ENCODE measurements at regions not wholly inside any gene's neighbourhood (a gene's known extent, or its start where the extent isn't known, plus 50 kb on each side); places are given as distances from the start of the nearest gene placed in this dataset.

- CTCF ChIA-PET: interaction anchor here (0.7 to 3.0 kb wide), 7 partner anchors 9 to 189 kb away, joined by 3 to 21 read pairs (median 4); no protein-coding TSS in a partner anchor
- DNase-seq (ENCODE audit: extremely low spot score): no peak
Measured at GRCh38 chr3:8442993-8443650, 58.5 kb upstream of the LMCD1 start.

GRCh38 chr3:8443829-8444791 lies 57.5 kb upstream of the LMCD1 start:
- CTCF ChIA-PET: interaction anchor here (0.7 to 3.0 kb wide), 7 partner anchors 8 to 181 kb away, joined by 3 to 15 read pairs (median 5); no protein-coding TSS in a partner anchor
- no peak for DNase-seq (ENCODE audit: extremely low spot score)
- no peak for TF ChIP-seq CTCF (IDR thresholded peaks at IDR 0.05; ENCODE audit: control extremely low read depth, extremely low read depth, low read depth, missing control alignments)
- POLR2A ChIA-PET: no interaction called here

More at GRCh38 chr3:8442993-8443650, 58.5 kb upstream of the LMCD1 start:
- no peak for TF ChIP-seq CTCF (IDR thresholded peaks at IDR 0.05; ENCODE audit: control extremely low read depth, extremely low read depth, low read depth, missing control alignments)
- POLR2A ChIA-PET: no interaction called here

- ChIA-PET POLR2A (no interaction called here), CTCF (interaction anchor here (0.8 to 2.0 kb wide), 4 partner anchors 10 to 163 kb away, joined by 3 to 8 read pairs (median 4); no protein-coding TSS in a partner anchor)
- no peak for TF ChIP-seq CTCF (IDR thresholded peaks at IDR 0.05; ENCODE audit: control extremely low read depth, extremely low read depth, low read depth, missing control alignments)
- DNase-seq (ENCODE audit: extremely low spot score): no peak
Measured at GRCh38 chr3:8444883-8445282, 56.7 kb upstream of the LMCD1 start.

- POLR2A ChIA-PET: no interaction called here
- no peak for TF ChIP-seq CTCF (IDR thresholded peaks at IDR 0.05; ENCODE audit: control extremely low read depth, extremely low read depth, low read depth, missing control alignments)
- no peak for DNase-seq (ENCODE audit: extremely low spot score)
- CTCF ChIA-PET: interaction anchor here (0.7 to 2.0 kb wide), 4 partner anchors 10 to 176 kb away, joined by 3 to 8 read pairs (median 3); no protein-coding TSS in a partner anchor
Measured at GRCh38 chr3:8445861-8446260, 55.8 kb upstream of the LMCD1 start.

GRCh38 chr3:8446845-8447244 lies 54.8 kb upstream of the LMCD1 start:
- POLR2A ChIA-PET: no interaction called here
- CTCF ChIA-PET: no interaction called here
- TF ChIP-seq CTCF (IDR thresholded peaks at IDR 0.05; ENCODE audit: control extremely low read depth, extremely low read depth, low read depth, missing control alignments): no peak
- DNase-seq (ENCODE audit: extremely low spot score): no peak

GRCh38 chr3:8450618-8451017 lies 51.0 kb upstream of the LMCD1 start:
- ChIA-PET CTCF (no interaction called here), POLR2A (no interaction called here)
- no peak for DNase-seq (ENCODE audit: extremely low spot score)
- no peak for TF ChIP-seq CTCF (IDR thresholded peaks at IDR 0.05; ENCODE audit: control extremely low read depth, extremely low read depth, low read depth, missing control alignments)

Data from GM10248 (cell line).